ENCODE measurements at regions not wholly inside any gene's neighbourhood (a gene's known extent, or its start where the extent isn't known, plus 50 kb on each side); places are given as distances from the start of the nearest gene placed in this dataset.

GRCh38 chr2:54042897-54043620, 72.3 kb upstream of the PSME4 start:
- no peak for TF ChIP-seq EGR1 (IDR thresholded peaks at IDR 0.05)
- TF ChIP-seq NFIC (IDR thresholded peaks at IDR 0.05) = no peak
- TF ChIP-seq CEBPB (IDR thresholded peaks at IDR 0.05) = no peak
- TF ChIP-seq USF1 (IDR thresholded peaks at IDR 0.05) = no peak
- TF ChIP-seq TEAD4 (IDR thresholded peaks at IDR 0.05) = no peak
- TF ChIP-seq EP300 (IDR thresholded peaks at IDR 0.05; ENCODE audit: borderline replicate concordance) = no peak
- TF ChIP-seq MAX (IDR thresholded peaks at IDR 0.05) = no peak
- no peak for TF ChIP-seq TAF1 (IDR thresholded peaks at IDR 0.05; ENCODE audit: low read depth)
- TF ChIP-seq FOXM1 (IDR thresholded peaks at IDR 0.05; ENCODE audit: borderline replicate concordance, low read depth) = no peak
- TF ChIP-seq REST (IDR thresholded peaks at IDR 0.05; ENCODE audit: low read depth) = no peak

GRCh38 chr2:54042341-54042740, 71.5 kb upstream of the PSME4 start:
- TF ChIP-seq YY1 (IDR thresholded peaks at IDR 0.05; ENCODE audit: low read depth) (no peak), MAX (IDR thresholded peaks at IDR 0.05) (no peak), USF1 (IDR thresholded peaks at IDR 0.05) (no peak), ZBTB7A (IDR thresholded peaks at IDR 0.05; ENCODE audit: low read depth) (no peak), TAF1 (IDR thresholded peaks at IDR 0.05; ENCODE audit: low read depth) (no peak), TEAD4 (IDR thresholded peaks at IDR 0.05) (no peak), RAD21 (IDR thresholded peaks at IDR 0.05; ENCODE audit: low read depth) (no peak), TCF12 (IDR thresholded peaks at IDR 0.05; ENCODE audit: low read depth) (no peak), CREB1 (IDR thresholded peaks at IDR 0.05; ENCODE audit: low read depth) (no peak)

GRCh38 chr2:54041135-54041534, 70.3 kb upstream of the PSME4 start:
- TF ChIP-seq ZBTB7A (IDR thresholded peaks at IDR 0.05; ENCODE audit: low read depth) = no peak
- no peak for TF ChIP-seq NFIC (IDR thresholded peaks at IDR 0.05)
- no peak for TF ChIP-seq TAF1 (IDR thresholded peaks at IDR 0.05; ENCODE audit: low read depth)
- no peak for TF ChIP-seq TEAD4 (IDR thresholded peaks at IDR 0.05)
- TF ChIP-seq CEBPB (IDR thresholded peaks at IDR 0.05) = no peak
- no peak for TF ChIP-seq MAX (IDR thresholded peaks at IDR 0.05)
- TF ChIP-seq REST (IDR thresholded peaks at IDR 0.05; ENCODE audit: low read depth) = no peak
- TF ChIP-seq EP300 (IDR thresholded peaks at IDR 0.05; ENCODE audit: borderline replicate concordance) = no peak
- TF ChIP-seq YY1 (IDR thresholded peaks at IDR 0.05; ENCODE audit: low read depth) = no peak
- no peak for TF ChIP-seq FOXM1 (IDR thresholded peaks at IDR 0.05; ENCODE audit: borderline replicate concordance, low read depth)
- no peak for TF ChIP-seq EGR1 (IDR thresholded peaks at IDR 0.05)
- TF ChIP-seq RAD21 (IDR thresholded peaks at IDR 0.05; ENCODE audit: low read depth) = no peak
- TF ChIP-seq USF1 (IDR thresholded peaks at IDR 0.05) = no peak
- no peak for TF ChIP-seq CREB1 (IDR thresholded peaks at IDR 0.05; ENCODE audit: low read depth)

GRCh38 chr2:54040685-54041084, 69.9 kb upstream of the PSME4 start:
- no peak for TF ChIP-seq MAX (IDR thresholded peaks at IDR 0.05)

- TF ChIP-seq YY1 (IDR thresholded peaks at IDR 0.05; ENCODE audit: low read depth) = no peak
- TF ChIP-seq REST (IDR thresholded peaks at IDR 0.05; ENCODE audit: low read depth) = no peak
- TF ChIP-seq MAX (IDR thresholded peaks at IDR 0.05) = no peak
- no peak for TF ChIP-seq EP300 (IDR thresholded peaks at IDR 0.05; ENCODE audit: borderline replicate concordance)
- no peak for TF ChIP-seq ZBTB7A (IDR thresholded peaks at IDR 0.05; ENCODE audit: low read depth)
- no peak for TF ChIP-seq RAD21 (IDR thresholded peaks at IDR 0.05; ENCODE audit: low read depth)
- TF ChIP-seq CREB1 (IDR thresholded peaks at IDR 0.05; ENCODE audit: low read depth) = no peak
- TF ChIP-seq FOXM1 (IDR thresholded peaks at IDR 0.05; ENCODE audit: borderline replicate concordance, low read depth) = no peak
- no peak for TF ChIP-seq EGR1 (IDR thresholded peaks at IDR 0.05)
- no peak for TF ChIP-seq NFIC (IDR thresholded peaks at IDR 0.05)
- no peak for TF ChIP-seq CEBPB (IDR thresholded peaks at IDR 0.05)
- TF ChIP-seq TAF1 (IDR thresholded peaks at IDR 0.05; ENCODE audit: low read depth) = no peak
Measured at GRCh38 chr2:54040250-54040649, 69.5 kb upstream of the PSME4 start.
